ENCODE measurements at regions not wholly inside any gene's neighbourhood (a gene's known extent, or its start where the extent isn't known, plus 50 kb on each side); places are given as distances from the start of the nearest gene placed in this dataset.

- DNase-seq (ENCODE audit: extremely low read depth, insufficient read length) = no peak
- no peak overlapping the region for H3K4me3 ChIP-seq (replicated peaks; ENCODE audit: low read depth, low read length)
- no peaks in the 10 kb centered on the region for H3K36me3 ChIP-seq (ENCODE audit: control insufficient read depth, insufficient read depth, low read length)
- TF ChIP-seq, protein P1, sequence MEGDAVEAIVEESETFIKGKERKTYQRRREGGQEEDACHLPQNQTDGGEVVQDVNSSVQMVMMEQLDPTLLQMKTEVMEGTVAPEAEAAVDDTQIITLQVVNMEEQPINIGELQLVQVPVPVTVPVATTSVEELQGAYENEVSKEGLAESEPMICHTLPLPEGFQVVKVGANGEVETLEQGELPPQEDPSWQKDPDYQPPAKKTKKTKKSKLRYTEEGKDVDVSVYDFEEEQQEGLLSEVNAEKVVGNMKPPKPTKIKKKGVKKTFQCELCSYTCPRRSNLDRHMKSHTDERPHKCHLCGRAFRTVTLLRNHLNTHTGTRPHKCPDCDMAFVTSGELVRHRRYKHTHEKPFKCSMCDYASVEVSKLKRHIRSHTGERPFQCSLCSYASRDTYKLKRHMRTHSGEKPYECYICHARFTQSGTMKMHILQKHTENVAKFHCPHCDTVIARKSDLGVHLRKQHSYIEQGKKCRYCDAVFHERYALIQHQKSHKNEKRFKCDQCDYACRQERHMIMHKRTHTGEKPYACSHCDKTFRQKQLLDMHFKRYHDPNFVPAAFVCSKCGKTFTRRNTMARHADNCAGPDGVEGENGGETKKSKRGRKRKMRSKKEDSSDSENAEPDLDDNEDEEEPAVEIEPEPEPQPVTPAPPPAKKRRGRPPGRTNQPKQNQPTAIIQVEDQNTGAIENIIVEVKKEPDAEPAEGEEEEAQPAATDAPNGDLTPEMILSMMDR (IDR thresholded peaks at IDR 0.05; ENCODE audit: insufficient read depth, low read length, poor library complexity, severe bottlenecking) = no peak
- no peaks in the 10 kb centered on the region; the same call in 1 of the 2 replicates for H3K27me3 ChIP-seq (replicated peaks; ENCODE audit: control insufficient read depth, insufficient read depth, low read length)
Observed at GRCh38 chr2:234204480-234204879, 154.0 kb downstream of the SPP2 start.

DNA sequence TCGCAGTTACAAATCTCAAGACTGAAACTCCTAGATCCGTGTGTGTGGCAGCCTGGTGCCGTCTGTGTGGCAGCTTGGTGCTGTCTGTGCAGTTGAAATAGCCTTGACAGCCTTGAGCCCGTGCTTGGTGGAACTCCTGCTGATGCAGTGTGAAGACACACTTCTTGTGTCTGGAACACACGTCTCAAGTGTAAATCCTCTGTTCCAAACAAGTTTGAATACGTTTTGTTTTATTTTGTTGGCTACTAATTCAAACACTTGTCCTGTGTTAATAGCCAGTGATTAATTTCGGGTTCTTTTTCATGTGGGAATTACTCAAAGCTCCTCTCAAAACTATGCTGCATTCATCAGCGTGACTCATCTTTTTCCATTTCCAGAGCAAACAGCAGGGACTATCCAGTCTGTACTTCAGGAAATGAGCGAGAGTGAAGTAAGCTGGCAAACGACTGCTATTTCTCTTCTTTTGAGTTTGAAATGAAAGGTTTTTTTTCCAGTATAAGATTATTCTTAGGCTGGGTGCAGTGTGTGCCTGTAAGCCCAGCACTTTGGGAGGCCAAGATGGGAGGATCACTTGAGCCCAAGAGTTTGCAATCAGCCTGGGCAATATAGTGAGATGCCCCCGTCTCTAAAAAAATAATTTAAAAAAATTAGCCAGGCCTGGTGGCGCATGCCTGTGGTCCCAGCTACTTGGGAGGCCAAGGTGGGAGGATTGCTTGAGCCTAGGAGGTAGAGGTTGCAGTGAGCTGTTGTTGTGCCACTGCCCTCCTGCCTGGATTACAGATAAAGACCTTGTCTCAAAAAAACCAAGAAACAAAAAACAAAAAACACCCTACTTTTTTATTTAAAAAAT, 152.9 kb downstream of the SPP2 start:
- TF ChIP-seq, protein P1 (IDR thresholded peaks at IDR 0.05; ENCODE audit: insufficient read depth, low read length, poor library complexity, severe bottlenecking) = no peak
- Histone ChIP-seq H3K36me3 (ENCODE audit: control insufficient read depth, insufficient read depth, low read length) (no peaks in the 10 kb centered on the region), H3K27me3 (replicated peaks; ENCODE audit: control insufficient read depth, insufficient read depth, low read length) (no peaks in the 10 kb centered on the region; the same call in 1 of the 2 replicates), H3K4me3 (replicated peaks; ENCODE audit: low read depth, low read length) (no peak overlapping the region)
- DNase-seq (ENCODE audit: extremely low read depth, insufficient read length) = no peak

DNA sequence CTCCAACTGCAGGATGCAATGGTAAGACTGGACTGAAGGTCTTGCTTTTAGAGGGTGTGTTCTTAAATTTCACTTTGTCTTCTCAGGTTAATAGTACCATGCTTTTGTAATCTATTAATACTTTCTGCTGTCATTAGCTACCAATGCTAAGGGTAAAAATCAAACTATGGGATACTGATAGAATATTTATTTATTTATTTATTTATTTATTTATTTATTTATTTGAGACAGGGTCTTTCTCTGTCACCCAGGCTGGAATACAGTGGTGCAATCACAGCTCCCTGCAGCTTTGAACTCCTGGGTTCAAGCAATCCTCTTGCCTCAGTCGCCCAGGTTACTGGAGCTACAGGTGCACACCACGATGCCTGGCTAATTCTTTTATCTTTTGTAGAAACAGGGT, 152.1 kb downstream of the SPP2 start:
- H3K36me3 ChIP-seq (ENCODE audit: control insufficient read depth, insufficient read depth, low read length) = no peaks in the 10 kb centered on the region
- TF ChIP-seq, protein P1 (IDR thresholded peaks at IDR 0.05; ENCODE audit: insufficient read depth, low read length, poor library complexity, severe bottlenecking) = no peak
- no peak for DNase-seq (ENCODE audit: extremely low read depth, insufficient read length)
- no peaks in the 10 kb centered on the region; the same call in 1 of the 2 replicates for H3K27me3 ChIP-seq (replicated peaks; ENCODE audit: control insufficient read depth, insufficient read depth, low read length)
- H3K4me3 ChIP-seq (replicated peaks; ENCODE audit: low read depth, low read length) = no peak overlapping the region

- Histone ChIP-seq H3K4me3 (replicated peaks; ENCODE audit: low read depth, low read length) (no peak overlapping the region), H3K27me3 (replicated peaks; ENCODE audit: control insufficient read depth, insufficient read depth, low read length) (no peaks in the 10 kb centered on the region; the same call in 1 of the 2 replicates), H3K36me3 (ENCODE audit: control insufficient read depth, insufficient read depth, low read length) (no peaks in the 10 kb centered on the region)
- TF ChIP-seq, protein P1 (IDR thresholded peaks at IDR 0.05; ENCODE audit: insufficient read depth, low read length, poor library complexity, severe bottlenecking) = no peak
- DNase-seq (ENCODE audit: extremely low read depth, insufficient read length) = no peak
Observed at GRCh38 chr2:234199996-234200395, 149.5 kb downstream of the SPP2 start.

DNA sequence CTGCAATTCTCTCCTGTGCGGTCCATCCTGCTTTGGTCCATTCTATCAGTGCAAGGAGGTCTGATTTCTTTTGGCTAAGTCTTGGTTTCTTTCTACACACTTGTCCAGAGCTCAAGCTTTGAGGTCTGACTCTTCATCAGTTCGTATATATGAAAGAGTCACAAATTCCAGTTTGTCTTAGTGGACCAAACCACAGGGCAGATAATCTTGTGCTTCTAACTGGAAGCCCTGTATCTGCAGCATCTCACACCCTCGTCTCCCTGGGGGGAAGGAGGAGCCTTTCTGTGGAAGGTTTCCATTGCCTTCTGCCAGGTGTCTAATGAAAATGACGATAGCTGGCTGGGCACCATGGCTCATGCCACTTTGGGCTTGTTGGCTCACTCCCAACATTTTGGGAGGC, 148.5 kb downstream of the SPP2 start:
- H3K36me3 ChIP-seq (ENCODE audit: control insufficient read depth, insufficient read depth, low read length) = no peaks in the 10 kb centered on the region
- H3K4me3 ChIP-seq (replicated peaks; ENCODE audit: low read depth, low read length) = no peak overlapping the region
- no peak for DNase-seq (ENCODE audit: extremely low read depth, insufficient read length)
- TF ChIP-seq, protein P1 (IDR thresholded peaks at IDR 0.05; ENCODE audit: insufficient read depth, low read length, poor library complexity, severe bottlenecking) = no peak
- H3K27me3 ChIP-seq (replicated peaks; ENCODE audit: control insufficient read depth, insufficient read depth, low read length) = no peaks in the 10 kb centered on the region; the same call in 1 of the 2 replicates
